DMS 273 treated with DMSO at 0.1 percent for 48 hours (cell line): ENCODE measurements at regions not wholly inside any gene's neighbourhood (a gene's known extent, or its start where the extent isn't known, plus 50 kb on each side); places are given as distances from the start of the nearest gene placed in this dataset.

Experiments
- DNase-seq: peaks from one replicate; lab custom pipeline; 2025; lab: John Stamatoyannopoulos, UW

GRCh38 chr6:1153696-1154245 is 158.1 kb upstream of the FOXQ1 start:
- DNase-seq: no peak

- no peak for DNase-seq
These were observed 165.4 kb upstream of the FOXQ1 start for GRCh38 chr6:1146500-1146899.

- DNase-seq: no peak
These were observed 166.1 kb upstream of the FOXQ1 start for GRCh38 chr6:1145768-1146218.

GRCh38 chr6:1144842-1145767 is 166.8 kb upstream of the FOXQ1 start:
- DNase-seq: no peak

GRCh38 chr6:1143655-1144054 is 168.2 kb upstream of the FOXQ1 start:
- no peak for DNase-seq

GRCh38 chr6:1139155-1139890 is 172.6 kb upstream of the FOXQ1 start:
- no peak for DNase-seq

GRCh38 chr6:1137849-1138248 is 174.0 kb upstream of the FOXQ1 start:
- DNase-seq: no peak

- no peak for DNase-seq
These were observed 175.1 kb upstream of the FOXQ1 start for GRCh38 chr6:1136827-1137226.

- DNase-seq: peak; percentile 14
These were observed 175.5 kb upstream of the FOXQ1 start for GRCh38 chr6:1136415-1136774.

- no peak for DNase-seq
These were observed 176.0 kb upstream of the FOXQ1 start for GRCh38 chr6:1135726-1136414.

- no peak for DNase-seq
These were observed 180.4 kb upstream of the FOXQ1 start for GRCh38 chr6:1131285-1132079.

- DNase-seq: no peak
These were observed 181.2 kb upstream of the FOXQ1 start for GRCh38 chr6:1130709-1131108.

- DNase-seq: no peak
These were observed 182.8 kb upstream of the FOXQ1 start for GRCh38 chr6:1129131-1129530.

GRCh38 chr6:1127597-1128288 is 184.2 kb upstream of the FOXQ1 start:
- DNase-seq: no peak

GRCh38 chr6:1127129-1127528 is 184.8 kb upstream of the FOXQ1 start:
- no peak for DNase-seq

GRCh38 chr6:1126036-1126435 is 185.9 kb upstream of the FOXQ1 start:
- no peak for DNase-seq

- no peak for DNase-seq
These were observed 186.6 kb upstream of the FOXQ1 start for GRCh38 chr6:1125297-1125696.

GRCh38 chr6:1124885-1125284 is 187.0 kb upstream of the FOXQ1 start:
- no peak for DNase-seq

GRCh38 chr6:1123386-1124375 is 188.2 kb upstream of the FOXQ1 start:
- DNase-seq: no peak

GRCh38 chr6:1122083-1122482 is 189.8 kb upstream of the FOXQ1 start:
- no peak for DNase-seq
